Breast epithelium (tissue), 4 donors: ENCODE measurements at regions not wholly inside any gene's neighbourhood (a gene's known extent, or its start where the extent isn't known, plus 50 kb on each side); places are given as distances from the start of the nearest gene placed in this dataset.

Experiments used
- DNase-seq, 2 donors: peaks; one replicate each; pipeline ENCODE4 v3.0.0-alpha.2; 2019; ENCODE audit warnings: low spot score in 2 of 2
- H3K27ac ChIP-seq, 2 donors: fragments of 200-600 bp; sonication (generic) in 1 of 2; one replicate each; pipeline ENCODE4 v1.5.1; 2016 to 2019; ENCODE audit warnings: mild to moderate bottlenecking in 1 of 2
- H3K27me3 ChIP-seq, 2 donors: fragments of 200-600 bp; sonication (generic) in 1 of 2; one replicate each; pipeline versions ENCODE4 v1.5.1 to v1.6.0; 2017 to 2019; ENCODE audit warnings: control low read depth in 1 of 2, mild to moderate bottlenecking in 1 of 2
- H3K36me3 ChIP-seq: fragments of 200-600 bp; one replicate; pipeline ENCODE4 v1.5.1; 2019
- H3K4me1 ChIP-seq, 2 donors: fragments of 200-600 bp; sonication (generic); one replicate each; pipeline ENCODE4 v1.5.1; 2016 to 2019; ENCODE audit warnings: control low read depth in 1 of 2
- H3K4me3 ChIP-seq, 3 donors: fragments of 200-600 bp; sonication (generic); 1 replicate in 2 of 3; 2 replicates in 1 of 3; pipeline ENCODE4 v1.5.1; 2016 to 2019; ENCODE audit warnings: mild to moderate bottlenecking in 3 of 3, moderate library complexity in 2 of 3
- H3K9me3 ChIP-seq, 2 donors: fragments of 200-600 bp; sonication (generic) in 1 of 2; one replicate each; pipeline ENCODE4 v1.5.1; 2016 to 2019; ENCODE audit warnings: control low read depth in 1 of 2
- CTCF ChIP-seq, 3 donors: fragments of 450-650 bp; IDR thresholded peaks; one replicate each; pipeline ENCODE4 v1.5.1; 2016 to 2017; ENCODE audit warnings: antibody characterized with exemption in 3 of 3, mild to moderate bottlenecking in 3 of 3, moderate library complexity in 3 of 3
- POLR2A ChIP-seq: fragments of 450-650 bp; IDR thresholded peaks from one replicate; pipeline ENCODE4 v1.6.1; 2016; ENCODE audit warnings: antibody characterized with exemption, mild to moderate bottlenecking, moderate library complexity
- POLR2AphosphoS5 ChIP-seq, 3 donors: sonication (generic); formaldehyde crosslinking; IDR thresholded peaks; one replicate each; pipeline ENCODE4 v1.6.1; 2017; ENCODE audit warnings: antibody characterized with exemption in 3 of 3
- intact Hi-C: fragments of 100-400 bp; cut with DNase I; formaldehyde crosslinking; loops from one replicate; pipeline ENCODE4 v1.15.1; 2023; ENCODE audit warnings: low total_unique reads

- H3K9me3 ChIP-seq, result no peaks in the 10 kb centered on the region
- no peak overlapping the region for H3K27ac ChIP-seq
- H3K4me3 ChIP-seq, result no peak overlapping the region
- DNase-seq, result no peak
- H3K27me3 ChIP-seq, result no peaks in the 10 kb centered on the region
- no peaks in the 10 kb centered on the region for H3K4me1 ChIP-seq
- intact Hi-C loops, result no loop called here
- no peaks in the 10 kb centered on the region for H3K36me3 ChIP-seq
- no peak for TF ChIP-seq POLR2AphosphoS5 (IDR thresholded peaks at IDR 0.05)
- no peak for TF ChIP-seq POLR2A
- TF ChIP-seq CTCF (IDR thresholded peaks at IDR 0.05), result no peak
Measured at GRCh38 chr5:61657686-61658085, 325.6 kb downstream of the ZSWIM6 start.

- Histone ChIP-seq H3K4me3 (no peak overlapping the region), H3K27ac (no peak overlapping the region), H3K36me3 (no peaks in the 10 kb centered on the region), H3K4me1 (no peaks in the 10 kb centered on the region), H3K27me3 (no peaks in the 10 kb centered on the region), H3K9me3 (no peaks in the 10 kb centered on the region)
- intact Hi-C loops, result no loop called here
- TF ChIP-seq POLR2A (no peak), CTCF (IDR thresholded peaks at IDR 0.05) (peak; percentile 76 to 87 (median 79)), POLR2AphosphoS5 (IDR thresholded peaks at IDR 0.05) (peak in 2 of 3 donors; percentile 23 to 31)
- peak; percentile 64 to 88 for DNase-seq
Measured at GRCh38 chr5:61658592-61659008, 326.5 kb downstream of the ZSWIM6 start.

- H3K27ac ChIP-seq, result no peak overlapping the region
- H3K4me1 ChIP-seq, result no peaks in the 10 kb centered on the region
- TF ChIP-seq POLR2AphosphoS5 (IDR thresholded peaks at IDR 0.05) (no peak), POLR2A (no peak), CTCF (IDR thresholded peaks at IDR 0.05) (no peak)
- H3K4me3 ChIP-seq, result no peak overlapping the region
- no peaks in the 10 kb centered on the region for H3K27me3 ChIP-seq
- H3K9me3 ChIP-seq, result no peaks in the 10 kb centered on the region
- intact Hi-C loops, result no loop called here
- no peaks in the 10 kb centered on the region for H3K36me3 ChIP-seq
- DNase-seq, result no peak
Measured at GRCh38 chr5:61659221-61659696, 327.2 kb downstream of the ZSWIM6 start.

GRCh38 chr5:61662670-61663069, 330.6 kb downstream of the ZSWIM6 start:
- Histone ChIP-seq H3K36me3 (no peaks in the 10 kb centered on the region), H3K27me3 (no peaks in the 10 kb centered on the region), H3K4me1 (no peaks in the 10 kb centered on the region), H3K27ac (no peak overlapping the region), H3K4me3 (no peak overlapping the region), H3K9me3 (no peaks in the 10 kb centered on the region)
- no peak for TF ChIP-seq POLR2AphosphoS5 (IDR thresholded peaks at IDR 0.05)
- no peak for TF ChIP-seq CTCF (IDR thresholded peaks at IDR 0.05)
- no peak for TF ChIP-seq POLR2A
- no peak for DNase-seq
- intact Hi-C loops, result no loop called here

- DNase-seq, result no peak
- H3K9me3 ChIP-seq, result no peaks in the 10 kb centered on the region
- H3K4me3 ChIP-seq, result no peak overlapping the region
- intact Hi-C loops, result no loop called here
- no peaks in the 10 kb centered on the region for H3K27me3 ChIP-seq
- no peaks in the 10 kb centered on the region for H3K4me1 ChIP-seq
- no peak overlapping the region for H3K27ac ChIP-seq
- TF ChIP-seq POLR2A (no peak), CTCF (IDR thresholded peaks at IDR 0.05) (no peak), POLR2AphosphoS5 (IDR thresholded peaks at IDR 0.05) (no peak)
- no peaks in the 10 kb centered on the region for H3K36me3 ChIP-seq
Measured at GRCh38 chr5:61666064-61666621, 334.1 kb downstream of the ZSWIM6 start.
